HG03025 (cell line): ENCODE measurements at regions not wholly inside any gene's neighbourhood (a gene's known extent, or its start where the extent isn't known, plus 50 kb on each side); places are given as distances from the start of the nearest gene placed in this dataset.

Source experiments
- ATAC-seq: cut with Tn5 transposase; IDR thresholded peaks from one replicate; pipeline ENCODE4 v1.9.1; 2021; ENCODE audit warnings: mild to moderate bottlenecking, moderate library complexity; ENCODE audit not compliant: unreplicated experiment, low FRiP score

GRCh38 chr5:45195026-45195425 is 386.3 kb downstream of the MRPS30 start:
- ATAC-seq = no peak
